ENCODE measurements at regions not wholly inside any gene's neighbourhood (a gene's known extent, or its start where the extent isn't known, plus 50 kb on each side); places are given as distances from the start of the nearest gene placed in this dataset.

DNA sequence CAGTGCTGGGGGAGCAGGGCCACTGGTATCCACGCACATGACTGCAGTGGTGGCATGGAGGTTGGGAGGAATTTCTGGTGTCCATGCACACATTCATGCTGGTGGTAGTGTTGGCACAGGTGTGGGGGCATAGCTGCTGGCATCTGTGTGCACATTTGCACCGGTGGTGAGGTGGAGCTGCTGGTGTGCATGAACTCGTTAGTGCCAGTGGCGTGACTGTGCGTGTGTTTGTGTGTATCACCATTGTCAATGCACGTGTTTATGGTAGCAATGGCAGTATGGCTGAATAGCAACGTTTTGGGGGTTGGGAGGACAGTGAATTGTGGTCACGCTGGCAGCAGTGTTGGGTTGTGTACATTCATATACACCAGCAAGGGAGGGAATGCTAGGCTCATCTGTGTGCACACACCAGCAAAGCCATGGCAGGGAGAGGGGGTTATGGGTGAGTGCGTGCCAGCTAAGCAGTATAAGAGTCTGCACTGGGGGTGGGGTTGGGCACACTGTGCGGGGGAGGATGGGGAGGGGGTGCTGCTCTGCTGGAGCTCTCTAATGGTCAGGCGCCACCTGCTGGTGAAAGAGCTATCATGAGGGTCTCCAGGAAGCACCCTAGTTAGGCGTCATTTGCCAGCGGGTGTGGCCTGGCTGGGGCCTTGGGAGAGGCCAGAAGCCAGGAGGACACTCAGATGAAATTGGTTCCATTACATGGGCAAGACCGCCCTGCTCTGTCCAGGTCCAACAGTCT is 626.1 kb upstream of the ID4 start:
- TF ChIP-seq, protein P1, sequence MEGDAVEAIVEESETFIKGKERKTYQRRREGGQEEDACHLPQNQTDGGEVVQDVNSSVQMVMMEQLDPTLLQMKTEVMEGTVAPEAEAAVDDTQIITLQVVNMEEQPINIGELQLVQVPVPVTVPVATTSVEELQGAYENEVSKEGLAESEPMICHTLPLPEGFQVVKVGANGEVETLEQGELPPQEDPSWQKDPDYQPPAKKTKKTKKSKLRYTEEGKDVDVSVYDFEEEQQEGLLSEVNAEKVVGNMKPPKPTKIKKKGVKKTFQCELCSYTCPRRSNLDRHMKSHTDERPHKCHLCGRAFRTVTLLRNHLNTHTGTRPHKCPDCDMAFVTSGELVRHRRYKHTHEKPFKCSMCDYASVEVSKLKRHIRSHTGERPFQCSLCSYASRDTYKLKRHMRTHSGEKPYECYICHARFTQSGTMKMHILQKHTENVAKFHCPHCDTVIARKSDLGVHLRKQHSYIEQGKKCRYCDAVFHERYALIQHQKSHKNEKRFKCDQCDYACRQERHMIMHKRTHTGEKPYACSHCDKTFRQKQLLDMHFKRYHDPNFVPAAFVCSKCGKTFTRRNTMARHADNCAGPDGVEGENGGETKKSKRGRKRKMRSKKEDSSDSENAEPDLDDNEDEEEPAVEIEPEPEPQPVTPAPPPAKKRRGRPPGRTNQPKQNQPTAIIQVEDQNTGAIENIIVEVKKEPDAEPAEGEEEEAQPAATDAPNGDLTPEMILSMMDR (IDR thresholded peaks at IDR 0.05; ENCODE audit: low read depth, low read length): peak; percentile 47
- TF ChIP-seq POLR2A (IDR thresholded peaks at IDR 0.05; ENCODE audit: extremely low read depth, insufficient read length) (no peak), MYC (IDR thresholded peaks at IDR 0.05; ENCODE audit: low read depth, low read length) (no peak)
- TF ChIP-seq, protein P2, sequence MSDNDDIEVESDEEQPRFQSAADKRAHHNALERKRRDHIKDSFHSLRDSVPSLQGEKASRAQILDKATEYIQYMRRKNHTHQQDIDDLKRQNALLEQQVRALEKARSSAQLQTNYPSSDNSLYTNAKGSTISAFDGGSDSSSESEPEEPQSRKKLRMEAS (IDR thresholded peaks at IDR 0.05; ENCODE audit: low read depth, low read length): no peak
